Rectal smooth muscle tissue (tissue), 1 donor: ENCODE measurements at regions not wholly inside any gene's neighbourhood (a gene's known extent, or its start where the extent isn't known, plus 50 kb on each side); places are given as distances from the start of the nearest gene placed in this dataset.

Experiments
- H3K27ac ChIP-seq: one replicate; pipeline ENCODE4 v1.7.0; 2013; ENCODE audit warnings: low read depth, low read length, inconsistent platforms
- H3K27me3 ChIP-seq: one replicate; pipeline ENCODE4 v1.7.0; 2013; ENCODE audit warnings: low read length; ENCODE audit not compliant: control insufficient read depth, insufficient read depth
- H3K36me3 ChIP-seq: one replicate; pipeline ENCODE4 v1.7.0; 2013; ENCODE audit warnings: low read length; ENCODE audit not compliant: control insufficient read depth, insufficient read depth
- H3K4me1 ChIP-seq: one replicate; pipeline ENCODE4 v1.7.0; 2013; ENCODE audit warnings: low read length; ENCODE audit not compliant: control insufficient read depth, insufficient read depth
- H3K4me3 ChIP-seq: one replicate; pipeline ENCODE4 v1.7.0; 2013; ENCODE audit warnings: low read length
- H3K9ac ChIP-seq: one replicate; pipeline ENCODE4 v1.7.0; 2013; ENCODE audit warnings: low read length

DNA sequence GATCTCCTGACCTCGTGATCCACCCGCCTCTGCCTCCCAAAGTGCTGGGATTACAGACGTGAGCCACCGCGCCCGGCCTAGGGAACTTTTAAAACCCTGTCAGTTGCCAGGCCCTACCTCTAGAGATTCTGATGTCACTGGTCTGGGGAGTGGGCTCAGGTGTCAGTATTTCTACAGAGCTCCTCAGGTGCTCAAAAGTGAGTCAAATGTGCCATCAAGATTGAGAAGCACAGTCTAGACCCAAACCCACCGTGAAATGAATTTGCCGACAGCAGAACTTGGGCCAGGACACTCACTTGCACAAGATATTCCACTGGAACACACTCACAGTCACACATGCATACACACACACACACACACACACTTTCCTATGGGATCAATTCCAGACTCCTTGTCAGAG is 215.5 kb downstream of the RRAGC start:
- Histone ChIP-seq H3K4me1 (no peaks in the 10 kb centered on the region), H3K9ac (no peak overlapping the region)

DNA sequence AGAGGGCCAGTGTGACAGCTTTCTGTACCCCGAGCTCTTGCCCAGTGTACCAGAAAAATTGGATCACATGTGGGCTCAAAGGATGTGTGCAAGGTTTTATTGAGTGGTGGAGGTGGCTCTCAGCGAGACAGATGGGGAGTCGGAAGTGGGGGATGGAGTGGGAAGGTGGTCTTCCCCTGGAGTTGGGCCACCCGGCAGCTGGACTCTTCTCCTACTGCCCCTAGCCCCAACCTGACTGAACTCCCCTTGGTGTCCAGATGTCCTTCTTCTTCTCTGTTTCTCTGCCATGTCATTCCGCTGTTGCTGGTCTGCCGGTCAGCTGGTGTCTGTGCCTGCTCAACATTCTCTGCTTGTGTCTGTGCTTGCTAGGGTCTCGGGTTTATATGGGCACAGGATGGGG is 217.9 kb downstream of the RRAGC start:
- Histone ChIP-seq H3K9ac (no peak overlapping the region), H3K27me3 (no peaks in the 10 kb centered on the region), H3K4me3 (no peak overlapping the region), H3K4me1 (no peaks in the 10 kb centered on the region), H3K27ac (no peak overlapping the region), H3K36me3 (no peaks in the 10 kb centered on the region)

More for the DNA sequence above, 215.5 kb downstream of the RRAGC start:
- H3K36me3 ChIP-seq, result no peaks in the 10 kb centered on the region
- H3K27me3 ChIP-seq, result peaks cover 3% of the 10 kb centered on the region
- H3K27ac ChIP-seq, result no peak overlapping the region
- H3K4me3 ChIP-seq, result no peak overlapping the region

- H3K9ac ChIP-seq, result no peak overlapping the region
- no peaks in the 10 kb centered on the region for H3K27me3 ChIP-seq
- no peak overlapping the region for H3K4me3 ChIP-seq
- H3K4me1 ChIP-seq, result no peaks in the 10 kb centered on the region
- H3K27ac ChIP-seq, result no peak overlapping the region
- H3K36me3 ChIP-seq, result no peaks in the 10 kb centered on the region
Measured at GRCh38 chr1:38640371-38640770, 219.2 kb downstream of the RRAGC start.

DNA sequence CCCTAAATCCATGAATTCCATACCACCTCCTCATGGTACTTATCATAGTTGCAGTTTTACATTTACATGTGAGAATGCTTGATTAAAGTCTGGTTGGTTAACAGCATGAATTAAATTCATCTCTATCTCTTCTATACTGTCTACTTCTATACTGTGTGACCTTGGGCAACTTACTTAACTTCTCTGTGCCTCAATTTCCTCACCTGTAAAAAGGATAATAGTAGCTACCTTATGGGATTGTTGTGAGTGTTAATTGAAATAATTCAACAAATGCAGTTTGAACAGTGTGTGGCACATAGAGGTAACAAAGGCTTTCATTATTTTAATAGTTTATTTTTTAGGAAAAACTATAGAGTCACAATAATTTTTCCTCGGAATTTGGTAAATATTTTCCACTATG is 231.3 kb downstream of the RRAGC start:
- Histone ChIP-seq H3K27me3 (no peaks in the 10 kb centered on the region), H3K27ac (no peak overlapping the region), H3K9ac (no peak overlapping the region), H3K4me1 (no peaks in the 10 kb centered on the region), H3K36me3 (no peaks in the 10 kb centered on the region), H3K4me3 (no peak overlapping the region)

DNA sequence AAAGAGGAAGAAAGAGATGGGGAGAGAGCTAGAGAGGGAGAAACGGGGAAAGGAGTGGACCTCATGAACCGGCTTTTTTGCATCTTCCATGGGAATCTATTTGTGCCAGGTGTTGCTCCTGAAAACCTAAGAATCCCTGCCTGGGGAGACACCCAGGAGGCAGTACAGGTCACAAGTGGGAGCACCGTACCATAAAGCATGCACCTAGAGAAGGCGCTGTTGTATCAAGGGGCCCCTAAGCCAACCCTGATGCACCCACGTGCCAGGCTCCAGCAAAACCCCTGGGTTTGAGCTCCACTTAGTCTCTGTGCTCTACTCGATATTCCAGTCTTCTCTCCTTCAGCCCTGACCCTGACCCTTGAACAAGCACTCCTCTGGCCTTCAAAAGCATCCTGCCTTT is 233.6 kb downstream of the RRAGC start:
- Histone ChIP-seq H3K27ac (no peak overlapping the region), H3K4me3 (no peak overlapping the region), H3K9ac (no peak overlapping the region), H3K36me3 (no peaks in the 10 kb centered on the region), H3K27me3 (no peaks in the 10 kb centered on the region), H3K4me1 (no peaks in the 10 kb centered on the region)

- Histone ChIP-seq H3K4me3 (no peak overlapping the region), H3K4me1 (no peaks in the 10 kb centered on the region), H3K9ac (no peak overlapping the region), H3K36me3 (no peaks in the 10 kb centered on the region), H3K27ac (no peak overlapping the region), H3K27me3 (no peaks in the 10 kb centered on the region)
Measured at GRCh38 chr1:38624336-38625039, 235.1 kb downstream of the RRAGC start.

GRCh38 chr1:38623529-38623928 is 236.0 kb downstream of the RRAGC start:
- no peaks in the 10 kb centered on the region for H3K4me1 ChIP-seq
- no peak overlapping the region for H3K27ac ChIP-seq
- no peak overlapping the region for H3K4me3 ChIP-seq
- H3K9ac ChIP-seq, result no peak overlapping the region
- H3K36me3 ChIP-seq, result no peaks in the 10 kb centered on the region
- no peaks in the 10 kb centered on the region for H3K27me3 ChIP-seq

DNA sequence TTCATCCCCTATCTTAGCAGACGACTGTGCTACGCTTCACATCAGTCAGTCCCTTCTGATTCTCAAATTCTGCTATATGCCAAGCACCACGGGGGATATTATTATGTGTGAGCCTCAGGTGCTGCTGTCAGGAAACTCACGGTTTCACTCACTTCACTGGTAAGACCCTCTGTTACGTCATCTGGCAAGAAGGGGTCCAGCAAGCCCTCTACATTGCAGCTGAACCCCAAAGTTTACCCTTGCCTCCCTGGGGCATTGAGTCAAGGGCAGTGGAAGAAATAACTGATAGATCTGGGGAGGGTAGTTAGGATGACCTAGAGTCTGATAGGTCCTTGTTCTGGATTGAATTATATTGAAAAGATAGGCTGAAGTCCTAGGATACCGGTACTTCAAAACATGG is 237.4 kb downstream of the RRAGC start:
- Histone ChIP-seq H3K27me3 (no peaks in the 10 kb centered on the region), H3K4me1 (no peaks in the 10 kb centered on the region), H3K4me3 (no peak overlapping the region), H3K9ac (no peak overlapping the region), H3K36me3 (no peaks in the 10 kb centered on the region), H3K27ac (no peak overlapping the region)

DNA sequence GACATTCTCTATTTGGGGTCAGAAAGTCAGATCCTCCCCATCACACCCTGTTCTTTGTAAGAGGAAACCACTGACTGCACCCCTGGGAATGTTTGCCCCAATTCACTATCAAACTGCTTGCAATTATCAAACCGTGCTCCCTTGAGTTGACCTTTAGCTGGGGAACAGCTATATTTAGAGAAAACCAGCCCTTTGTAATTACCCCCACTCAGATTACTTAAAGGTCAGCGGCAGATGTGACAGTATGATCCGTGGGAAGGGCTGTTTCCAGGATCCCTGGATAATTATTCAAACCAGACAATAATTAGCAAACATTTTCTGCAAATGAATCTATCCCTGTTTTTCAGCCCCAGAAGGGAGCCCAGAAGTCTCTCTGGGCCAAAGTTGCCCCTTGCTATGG is 242.7 kb downstream of the RRAGC start:
- Histone ChIP-seq H3K4me3 (no peak overlapping the region), H3K4me1 (no peaks in the 10 kb centered on the region), H3K36me3 (no peaks in the 10 kb centered on the region), H3K27me3 (no peaks in the 10 kb centered on the region), H3K27ac (no peak overlapping the region), H3K9ac (no peak overlapping the region)

- Histone ChIP-seq H3K36me3 (no peaks in the 10 kb centered on the region), H3K9ac (no peak overlapping the region), H3K27ac (no peak overlapping the region), H3K4me3 (no peak overlapping the region), H3K27me3 (no peaks in the 10 kb centered on the region), H3K4me1 (no peaks in the 10 kb centered on the region)
Measured at GRCh38 chr1:38615680-38616079, 243.9 kb downstream of the RRAGC start.

- H3K27ac ChIP-seq, result no peak overlapping the region
- no peaks in the 10 kb centered on the region for H3K27me3 ChIP-seq
- H3K36me3 ChIP-seq, result no peaks in the 10 kb centered on the region
- H3K9ac ChIP-seq, result no peak overlapping the region
- no peaks in the 10 kb centered on the region for H3K4me1 ChIP-seq
- no peak overlapping the region for H3K4me3 ChIP-seq
Measured at GRCh38 chr1:38614861-38615260, 244.7 kb downstream of the RRAGC start.

GRCh38 chr1:38613996-38614395 is 245.6 kb downstream of the RRAGC start:
- no peaks in the 10 kb centered on the region for H3K4me1 ChIP-seq
- H3K9ac ChIP-seq, result no peak overlapping the region
- H3K27me3 ChIP-seq, result no peaks in the 10 kb centered on the region
- H3K27ac ChIP-seq, result no peak overlapping the region
- no peaks in the 10 kb centered on the region for H3K36me3 ChIP-seq
- no peak overlapping the region for H3K4me3 ChIP-seq

GRCh38 chr1:38612951-38613350 is 246.6 kb downstream of the RRAGC start:
- Histone ChIP-seq H3K9ac (no peak overlapping the region), H3K36me3 (no peaks in the 10 kb centered on the region), H3K27me3 (no peaks in the 10 kb centered on the region), H3K4me1 (no peaks in the 10 kb centered on the region), H3K4me3 (no peak overlapping the region), H3K27ac (no peak overlapping the region)
